Sigmoid colon (tissue), 6 donors: ENCODE measurements at regions not wholly inside any gene's neighbourhood (a gene's known extent, or its start where the extent isn't known, plus 50 kb on each side); places are given as distances from the start of the nearest gene placed in this dataset.

Source experiments
- DNase-seq: peaks from one replicate; pipeline ENCODE4 v3.0.0-alpha.2; 2019
- H3K27ac ChIP-seq, 4 donors: fragments of 200-600 bp; sonication (generic); one replicate each; pipeline ENCODE4 v1.5.1; 2016 to 2019; ENCODE audit warnings: mild to moderate bottlenecking in 1 of 4
- H3K27me3 ChIP-seq, 3 donors: fragments of 200-600 bp; sonication (generic); one replicate each; pipeline ENCODE4 v1.5.1; 2019; ENCODE audit warnings: mild to moderate bottlenecking in 1 of 3
- H3K36me3 ChIP-seq, 4 donors: fragments of 200-600 bp; sonication (generic); one replicate each; pipeline ENCODE4 v1.5.1; 2016 to 2019
- H3K4me1 ChIP-seq, 4 donors: fragments of 200-600 bp; sonication (generic); one replicate each; pipeline ENCODE4 v1.5.1; 2017 to 2019
- H3K4me3 ChIP-seq, 4 donors: fragments of 200-600 bp; sonication (generic); one replicate each; pipeline ENCODE4 v1.5.1; 2017 to 2019; ENCODE audit warnings: mild to moderate bottlenecking in 2 of 4, moderate library complexity in 1 of 4
- H3K9me3 ChIP-seq, 4 donors: fragments of 200-600 bp in 3 of 4; sonication (generic) in 3 of 4; one replicate each; pipeline versions ENCODE4 v1.5.1 to v1.6.1; 2013 to 2019
- EP300 ChIP-seq, 4 donors: sonication (generic); formaldehyde crosslinking; IDR thresholded peaks; one replicate each; pipeline ENCODE4 v1.6.1; 2017; ENCODE audit warnings: antibody characterized with exemption in 4 of 4
- POLR2A ChIP-seq, 2 donors: fragments of 450-650 bp; IDR thresholded peaks; one replicate each; pipeline ENCODE4 v1.6.1; 2016; ENCODE audit warnings: antibody characterized with exemption in 2 of 2, mild to moderate bottlenecking in 2 of 2, moderate library complexity in 2 of 2
- POLR2AphosphoS5 ChIP-seq, 4 donors: sonication (generic); formaldehyde crosslinking; IDR thresholded peaks; one replicate each; pipeline ENCODE4 v1.6.1; 2017; ENCODE audit warnings: antibody characterized with exemption in 4 of 4
- WGBS, 2 donors: extraction: QIAGEN DNeasy Blood & Tissue Kit; methylation state at CpG; one replicate each; pipeline ENCODE4 v1.1.7; 2013; 5-methylcytosine and 5-hydroxymethylcytosine counted together
- intact Hi-C: fragments of 100-400 bp; cut with DNase I; formaldehyde crosslinking; loops from one replicate; pipeline ENCODE4 v1.15.1; 2023
- TF ChIP-seq, protein P1 (sequence below), 4 experiments: fragments of 450-650 bp in 3 of 4; fragments of 200-600 bp in 1 of 4; IDR thresholded peaks; one replicate each; pipeline ENCODE4 v1.5.1; 2016 to 2019; ENCODE audit warnings: antibody characterized with exemption in 4 of 4, mild to moderate bottlenecking in 3 of 4, moderate library complexity in 2 of 4
- donor health status: healthy with polysubstance abuse.
- donor health status: healthy.

DNA sequence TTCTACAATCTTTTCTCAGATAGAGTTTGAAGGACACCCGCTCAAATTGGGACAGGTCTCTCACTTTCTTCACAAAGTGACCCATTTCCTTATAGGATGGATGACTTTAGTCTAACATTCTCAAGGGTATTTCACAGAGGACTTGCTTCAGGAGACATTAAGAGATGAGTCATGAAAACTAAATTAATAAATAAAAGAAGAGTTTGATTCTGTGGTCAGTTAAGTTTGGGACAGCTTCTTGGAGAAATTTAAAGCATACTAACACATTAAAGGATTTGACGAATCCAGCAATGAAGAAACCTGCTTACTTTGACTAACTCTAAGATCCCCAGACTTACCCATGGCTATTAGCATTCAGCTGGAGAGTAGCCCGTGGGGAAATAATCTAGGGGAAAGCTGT lies 95.6 kb upstream of the RAB3GAP2 start:
- Histone ChIP-seq H3K27me3 (no peaks in the 10 kb centered on the region), H3K4me1 (no peaks in the 10 kb centered on the region), H3K27ac (no peak overlapping the region), H3K9me3 (peaks cover 0 to 2% (median 0%) of the 10 kb centered on the region in 4 donors), H3K36me3 (no peaks in the 10 kb centered on the region), H3K4me3 (no peak overlapping the region)
- TF ChIP-seq POLR2A (IDR thresholded peaks at IDR 0.05) (no peak), POLR2AphosphoS5 (IDR thresholded peaks at IDR 0.05) (no peak), EP300 (IDR thresholded peaks at IDR 0.05) (no peak)
- TF ChIP-seq, protein P1, sequence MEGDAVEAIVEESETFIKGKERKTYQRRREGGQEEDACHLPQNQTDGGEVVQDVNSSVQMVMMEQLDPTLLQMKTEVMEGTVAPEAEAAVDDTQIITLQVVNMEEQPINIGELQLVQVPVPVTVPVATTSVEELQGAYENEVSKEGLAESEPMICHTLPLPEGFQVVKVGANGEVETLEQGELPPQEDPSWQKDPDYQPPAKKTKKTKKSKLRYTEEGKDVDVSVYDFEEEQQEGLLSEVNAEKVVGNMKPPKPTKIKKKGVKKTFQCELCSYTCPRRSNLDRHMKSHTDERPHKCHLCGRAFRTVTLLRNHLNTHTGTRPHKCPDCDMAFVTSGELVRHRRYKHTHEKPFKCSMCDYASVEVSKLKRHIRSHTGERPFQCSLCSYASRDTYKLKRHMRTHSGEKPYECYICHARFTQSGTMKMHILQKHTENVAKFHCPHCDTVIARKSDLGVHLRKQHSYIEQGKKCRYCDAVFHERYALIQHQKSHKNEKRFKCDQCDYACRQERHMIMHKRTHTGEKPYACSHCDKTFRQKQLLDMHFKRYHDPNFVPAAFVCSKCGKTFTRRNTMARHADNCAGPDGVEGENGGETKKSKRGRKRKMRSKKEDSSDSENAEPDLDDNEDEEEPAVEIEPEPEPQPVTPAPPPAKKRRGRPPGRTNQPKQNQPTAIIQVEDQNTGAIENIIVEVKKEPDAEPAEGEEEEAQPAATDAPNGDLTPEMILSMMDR (IDR thresholded peaks at IDR 0.05): no peak
- intact Hi-C loops: no loop called here
- no peak for DNase-seq
- WGBS, 2 donors: 86 to 88% methylated on average over 3 of the region's 3 CpGs

DNA sequence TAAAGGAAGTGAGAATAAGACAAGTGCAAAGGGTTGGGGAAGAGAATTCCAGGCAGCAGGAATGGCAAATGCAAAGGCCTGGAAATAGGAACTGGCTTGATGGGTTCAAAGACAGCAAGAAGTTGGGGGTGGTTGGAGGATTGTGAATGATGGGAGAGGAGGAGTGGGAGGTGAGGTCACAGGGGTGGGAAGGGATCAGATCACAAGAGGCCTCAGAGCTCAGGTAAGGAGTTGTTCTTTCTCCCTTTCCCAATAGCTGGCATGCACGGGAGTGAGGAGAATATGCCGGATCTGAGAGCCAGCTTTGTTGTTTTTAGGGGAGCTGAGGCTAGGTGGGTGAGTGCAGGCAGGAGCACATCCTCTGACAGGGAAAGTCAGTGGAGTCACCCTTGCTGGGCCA lies 94.0 kb upstream of the RAB3GAP2 start:
- Histone ChIP-seq H3K4me3 (no peak overlapping the region), H3K4me1 (no peaks in the 10 kb centered on the region), H3K27ac (no peak overlapping the region), H3K27me3 (no peaks in the 10 kb centered on the region), H3K9me3 (peaks cover 0 to 2% (median 0%) of the 10 kb centered on the region in 4 donors), H3K36me3 (no peaks in the 10 kb centered on the region)
- intact Hi-C loops: no loop called here
- TF ChIP-seq POLR2A (IDR thresholded peaks at IDR 0.05): no peak
- TF ChIP-seq, protein P1 (IDR thresholded peaks at IDR 0.05): no peak
- no peak for TF ChIP-seq EP300 (IDR thresholded peaks at IDR 0.05)
- TF ChIP-seq POLR2AphosphoS5 (IDR thresholded peaks at IDR 0.05): no peak
- DNase-seq: no peak
- WGBS, 2 donors: 90 to 94% methylated on average over 2 of the region's 2 CpGs

DNA sequence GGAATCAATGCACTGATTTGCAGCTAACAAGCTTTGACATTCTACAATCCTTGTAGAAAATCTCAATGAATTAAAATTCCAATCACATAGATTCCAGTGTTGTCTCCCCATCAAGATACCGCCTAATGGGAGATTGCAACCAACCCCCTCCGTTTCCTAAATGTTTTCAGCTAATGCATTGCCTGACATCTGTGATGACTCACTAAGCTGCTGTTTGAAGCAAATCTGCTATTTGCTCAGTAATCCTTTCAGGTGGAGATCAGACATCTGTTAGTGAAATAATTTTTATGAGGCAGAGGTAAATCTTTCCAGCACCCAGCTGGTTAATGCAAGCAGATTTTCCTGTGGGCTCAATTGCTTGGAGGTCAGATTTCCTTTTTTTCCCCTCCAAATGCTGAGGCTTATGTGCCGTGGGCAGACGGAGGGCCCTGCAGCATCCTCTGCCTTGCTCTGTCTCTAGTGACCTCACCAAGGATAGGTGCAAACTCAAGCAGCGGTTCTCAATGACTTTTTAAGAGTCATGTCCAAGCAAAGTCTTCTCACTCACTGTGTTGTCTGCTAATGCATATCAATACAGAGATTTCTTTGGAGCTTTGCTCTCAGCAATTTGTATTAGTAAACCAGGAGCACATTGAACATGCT lies 91.1 kb upstream of the RAB3GAP2 start:
- 66 to 87% methylated on average over 5 of the region's 5 CpGs for WGBS, 2 donors
- Histone ChIP-seq H3K9me3 (peaks cover 0 to 2% (median 0%) of the 10 kb centered on the region in 4 donors), H3K27ac (no peak overlapping the region), H3K4me3 (no peak overlapping the region), H3K27me3 (no peaks in the 10 kb centered on the region), H3K4me1 (no peaks in the 10 kb centered on the region), H3K36me3 (no peaks in the 10 kb centered on the region)
- TF ChIP-seq EP300 (IDR thresholded peaks at IDR 0.05) (no peak), POLR2A (IDR thresholded peaks at IDR 0.05) (no peak), POLR2AphosphoS5 (IDR thresholded peaks at IDR 0.05) (no peak)
- TF ChIP-seq, protein P1 (IDR thresholded peaks at IDR 0.05): no peak
- no peak for DNase-seq
- intact Hi-C loops: no loop called here

DNA sequence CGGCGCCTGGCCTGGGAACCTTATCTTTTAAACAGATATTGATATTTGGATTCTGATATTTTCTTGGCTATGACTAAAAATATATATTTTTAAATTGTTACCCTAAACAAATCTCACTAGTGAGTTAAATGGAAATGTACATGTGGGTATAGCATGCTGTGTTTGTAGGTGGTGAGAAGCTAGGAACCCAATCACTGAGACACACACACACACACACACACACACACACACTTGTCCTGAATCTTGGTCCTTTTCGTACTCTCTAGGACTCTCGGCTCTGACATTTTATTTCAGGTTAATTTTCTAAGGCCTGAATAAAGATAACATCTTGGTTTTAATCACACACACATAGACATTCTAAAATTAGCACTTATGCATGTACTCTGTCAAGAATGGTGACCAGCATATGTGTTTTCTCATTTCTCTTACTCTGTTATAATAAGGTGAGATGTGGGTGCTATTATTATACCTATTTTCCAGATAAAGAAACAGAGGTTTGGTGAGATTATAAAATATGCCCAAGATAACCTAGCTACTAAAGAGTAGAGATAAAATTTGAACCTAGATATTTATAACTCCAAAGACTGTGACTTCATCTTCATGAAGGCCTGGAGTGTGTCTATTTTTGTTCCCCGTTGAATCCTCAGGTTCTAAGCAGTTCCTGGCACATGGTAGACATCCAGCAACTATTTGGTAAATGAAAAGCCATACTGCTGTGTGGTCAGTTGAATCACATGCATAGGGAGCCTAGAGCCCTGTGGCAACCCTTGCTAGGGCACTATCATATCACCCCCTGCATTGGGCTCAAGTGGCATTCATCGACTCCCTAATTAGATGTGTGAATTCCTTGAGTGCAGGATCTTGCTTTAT lies 85.0 kb upstream of the RAB3GAP2 start:
- Histone ChIP-seq H3K9me3 (no peaks in the 10 kb centered on the region), H3K4me1 (no peaks in the 10 kb centered on the region), H3K27me3 (no peaks in the 10 kb centered on the region), H3K36me3 (no peaks in the 10 kb centered on the region), H3K4me3 (no peak overlapping the region), H3K27ac (no peak overlapping the region)
- intact Hi-C loops: no loop called here
- DNase-seq: no peak
- WGBS, 2 donors: 89 to 91% methylated on average over 6 of the region's 6 CpGs
- TF ChIP-seq, protein P1 (IDR thresholded peaks at IDR 0.05): no peak
- no peak for TF ChIP-seq POLR2AphosphoS5 (IDR thresholded peaks at IDR 0.05)
- TF ChIP-seq POLR2A (IDR thresholded peaks at IDR 0.05): no peak
- no peak for TF ChIP-seq EP300 (IDR thresholded peaks at IDR 0.05)
